GM12878 (cell line): ENCODE measurements at regions not wholly inside any gene's neighbourhood (a gene's known extent, or its start where the extent isn't known, plus 50 kb on each side); places are given as distances from the start of the nearest gene placed in this dataset.

Source experiments
- ATAC-seq: fragments of 200-7000 bp; cut with Tn5 transposase; 3 replicates; pipeline ENCODE4 v1.9.1; 2020; ENCODE audit warnings: mild to moderate bottlenecking, moderate library complexity
- BruUV-seq: library from RNA; stranded (reverse); fragments of 400-500 nt; replicated peaks from 2 replicates; lab custom pipeline; 2021; lab: Mats Ljungman, UMichigan
- CTCF ChIA-PET: fragments of 300-600 bp; sonication (Branson Sonifier 250); formaldehyde crosslinking; extraction: SDS; loops from one replicate; lab custom pipeline; 2021; ENCODE audit warnings: inconsistent platforms; lab: Yijun Ruan, JAX
- POLR2A ChIA-PET: fragments of 350-600 bp; formaldehyde crosslinking; extraction: SDS; loops from one replicate; lab custom pipeline; 2021; ENCODE audit warnings: inconsistent platforms; lab: Charles Lee
- RAD21 ChIA-PET: fragments of 300-600 bp; sonication (Branson Sonifier 250); formaldehyde crosslinking; loops from one replicate; lab custom pipeline; 2023; ENCODE audit warnings: antibody characterized with exemption; ENCODE audit not compliant: unreplicated experiment; lab: Charles Lee
- SMC1A ChIA-PET: fragments of 300-600 bp; sonication (Branson Sonifier 250); formaldehyde crosslinking; loops from one replicate; lab custom pipeline; 2023; ENCODE audit not compliant: unreplicated experiment, uncharacterized antibody; lab: Charles Lee
- DNase-seq: peaks from one replicate; pipeline ENCODE4 v3.0.0-alpha.2; 2011; ENCODE audit warnings: low read depth, low spot score
- FAIRE-seq: peaks from 3 replicates; lab custom pipeline; 2011; peaks lifted over from hg19 to GRCh38; lab: Jason Lieb, UNC
- H2AFZ ChIP-seq: 2 replicates; pipeline ENCODE4 v1.6.0; 2011; ENCODE audit warnings: low read depth, low read length, control low read depth; ENCODE audit not compliant: control insufficient read depth
- H3K27ac ChIP-seq: 2 replicates; pipeline ENCODE4 v1.5.1; 2011; ENCODE audit warnings: control low read depth; ENCODE audit not compliant: control insufficient read depth, insufficient read depth
- H3K27me3 ChIP-seq, 2 experiments: replicated peaks in 1 of 2; 2 replicates each; pipeline versions ENCODE4 v1.6.0 to v1.6.1; 2011; ENCODE audit warnings: low read length in 1 of 2; ENCODE audit not compliant: control insufficient read depth in 2 of 2, insufficient read depth in 2 of 2
- H3K36me3 ChIP-seq, 2 experiments: 2 replicates each; pipeline ENCODE4 v1.5.1; 2011; ENCODE audit warnings: low read length in 1 of 2; ENCODE audit not compliant: control insufficient read depth in 2 of 2, insufficient read depth in 2 of 2
- H3K4me1 ChIP-seq: 2 replicates; pipeline ENCODE4 v1.6.1; 2011; ENCODE audit warnings: mild to moderate bottlenecking, low read length, moderate library complexity, mixed read lengths; ENCODE audit not compliant: control insufficient read depth, insufficient read depth
- H3K4me2 ChIP-seq: 2 replicates; pipeline ENCODE4 v1.6.0; 2011; ENCODE audit warnings: control low read depth; ENCODE audit not compliant: control insufficient read depth, insufficient read depth
- H3K4me3 ChIP-seq: fragments of 200-600 bp; sonication (generic); 2 replicates; pipeline ENCODE4 v1.5.1; 2016
- H3K79me2 ChIP-seq: 2 replicates; pipeline ENCODE4 v1.6.0; 2011; ENCODE audit warnings: low read length; ENCODE audit not compliant: control insufficient read depth, insufficient read depth
- H3K9ac ChIP-seq: 2 replicates; pipeline ENCODE4 v1.8.0; 2011; ENCODE audit warnings: low read length, control low read depth, mixed read lengths; ENCODE audit not compliant: control insufficient read depth, insufficient read depth
- H3K9me3 ChIP-seq: replicated peaks from 3 replicates; pipeline ENCODE4 v1.5.1; 2011; ENCODE audit warnings: mild to moderate bottlenecking, low read length; ENCODE audit not compliant: control insufficient read depth, insufficient read depth
- H4K20me1 ChIP-seq: 2 replicates; pipeline ENCODE4 v1.6.0; 2011; ENCODE audit not compliant: control insufficient read depth, insufficient read depth
- BMI1 ChIP-seq: fragments of 450-650 bp; IDR thresholded peaks from 2 replicates; pipeline ENCODE4 v1.6.1; 2016; ENCODE audit warnings: mild to moderate bottlenecking, moderate library complexity, borderline replicate concordance
- FOS ChIP-seq: IDR thresholded peaks from 3 replicates; pipeline ENCODE4 v1.6.1; 2011; ENCODE audit warnings: borderline replicate concordance; ENCODE audit not compliant: insufficient read length; ENCODE audit errors: extremely low read depth
- NKRF ChIP-seq: fragments of 450-650 bp; conservative IDR thresholded peaks from 2 replicates; pipeline ENCODE4 v1.6.1; 2017; ENCODE audit warnings: mild to moderate bottlenecking, moderate library complexity
- PAX5 ChIP-seq: IDR thresholded peaks from 2 replicates; pipeline ENCODE4 v1.6.1; 2011; ENCODE audit warnings: low read depth, low read length, borderline replicate concordance
- RAD51 ChIP-seq: fragments of 450-650 bp; IDR thresholded peaks from 2 replicates; pipeline ENCODE4 v1.6.1; 2016; ENCODE audit warnings: moderate library complexity, mild to moderate bottlenecking, inconsistent platforms
- RELA ChIP-seq: fragments of 450-650 bp; IDR thresholded peaks from 2 replicates; pipeline ENCODE4 v1.8.0; 2014; ENCODE audit warnings: borderline replicate concordance; ENCODE audit not compliant: partially characterized antibody
- SP1 ChIP-seq: IDR thresholded peaks from one replicate; pipeline ENCODE4 v1.6.1; 2011; ENCODE audit warnings: low read depth, low read length
- STAT3 ChIP-seq: IDR thresholded peaks from 2 replicates; pipeline ENCODE4 v1.6.1; 2011; ENCODE audit warnings: low read depth, low read length, improper control_type of control experiment
- SUZ12 ChIP-seq: fragments of 200-600 bp; sonication (generic); IDR thresholded peaks from one replicate; pipeline ENCODE4 v1.6.1; 2018; ENCODE audit warnings: antibody characterized with exemption, mild to moderate bottlenecking; ENCODE audit not compliant: unreplicated experiment
- TARDBP ChIP-seq: IDR thresholded peaks from 2 replicates; pipeline ENCODE4 v1.6.1; 2016; ENCODE audit warnings: borderline replicate concordance
- TBL1XR1 ChIP-seq: IDR thresholded peaks from 2 replicates; pipeline ENCODE4 v1.6.1; 2012; ENCODE audit warnings: low read depth, low read length, improper control_type of control experiment
- ZNF622 ChIP-seq: fragments of 450-650 bp; IDR thresholded peaks from 2 replicates; pipeline ENCODE4 v1.6.1; 2017; ENCODE audit warnings: mild to moderate bottlenecking, inconsistent platforms
- WGBS: methylation state at CpG from one replicate; pipeline ENCODE4 v1.1.6; 2016; ENCODE audit warnings: low lambda C conversion rate; ENCODE audit not compliant: insufficient replicate concordance, insufficient coverage; ENCODE audit errors: missing lambda C conversion rate; 5-methylcytosine and 5-hydroxymethylcytosine counted together
- in situ Hi-C: fragments of 300-500 bp; cut with MboI; formaldehyde crosslinking; loops from 9 replicates; pipeline ENCODE4 v1.14.3; 2018; ENCODE audit warnings: mixed read lengths
- intact Hi-C: fragments of 100-400 bp; cut with micrococcal nuclease; formaldehyde crosslinking; loops from one replicate; pipeline ENCODE4 v1.14.2; 2022; ENCODE audit not compliant: unreplicated experiment
- TF ChIP-seq, protein P1 (sequence below): IDR thresholded peaks from 2 replicates; pipeline ENCODE4 v1.6.1; 2011; ENCODE audit warnings: low read depth, mild to moderate bottlenecking, low read length, moderate library complexity, borderline replicate concordance; ENCODE audit errors: extremely low read depth
- TF ChIP-seq, protein P2 (sequence below): fragments of 450-650 bp; formaldehyde crosslinking; IDR thresholded peaks from 2 replicates; pipeline ENCODE4 v1.5.0; 2022; ENCODE audit warnings: mild to moderate bottlenecking, missing genetic modification characterization

- no peak for DNase-seq
- TF ChIP-seq SUZ12 (no peak), SP1 (no peak), RAD51 (no peak)
- TF ChIP-seq, all 136 proteins: peak for 0
- intact Hi-C loops (no loop called here), in situ Hi-C loops (no loop called here)
- Histone ChIP-seq H2AFZ (no peak overlapping the region), H3K27me3 (no peaks in the 10 kb centered on the region; a peak in 1 of 4 replicates), H3K4me1 (no peaks in the 10 kb centered on the region), H3K27ac (no peak overlapping the region), H3K9me3 (no peaks in the 10 kb centered on the region), H3K79me2 (no peaks in the 10 kb centered on the region), H3K4me3 (no peak overlapping the region), H4K20me1 (no peaks in the 10 kb centered on the region), H3K4me2 (no peak overlapping the region), H3K9ac (no peak overlapping the region), H3K36me3 (no peaks in the 10 kb centered on the region)
- ATAC-seq (no peak), FAIRE-seq (no peak)
- ChIA-PET RAD21 (no interaction called here), SMC1A (no interaction called here), POLR2A (no interaction called here), CTCF (no interaction called here)
- BruUV-seq: no TSS peak
- 26% methylated on average over 9 of the region's 9 CpGs for WGBS
These were observed 152.3 kb upstream of the SHH start for GRCh38 chr7:155964543-155964942.

DNA sequence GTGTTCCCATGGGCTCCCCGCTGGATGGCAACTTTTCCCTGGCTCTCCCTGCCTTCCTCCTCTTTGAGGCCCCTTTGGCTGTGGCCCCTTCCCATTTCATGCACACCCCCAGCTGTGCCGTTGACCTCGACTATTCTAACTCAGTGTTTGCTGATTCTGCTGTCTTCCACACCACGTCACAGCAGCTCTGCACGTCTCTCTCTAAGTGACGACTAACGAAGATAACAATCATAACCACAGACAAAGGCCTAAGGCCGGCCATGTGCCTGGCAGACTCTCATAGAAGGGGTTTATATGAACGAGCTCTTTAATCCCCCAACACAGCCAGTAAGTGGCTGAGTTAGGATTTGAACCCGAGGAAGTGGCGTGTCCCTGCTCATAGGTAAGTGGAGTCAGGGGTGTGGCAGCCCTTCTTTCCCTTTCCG, 151.5 kb upstream of the SHH start:
- Histone ChIP-seq H4K20me1 (no peaks in the 10 kb centered on the region), H3K9me3 (no peaks in the 10 kb centered on the region), H3K4me2 (no peak overlapping the region), H3K36me3 (no peaks in the 10 kb centered on the region), H3K27me3 (no peaks in the 10 kb centered on the region; a peak in 1 of 4 replicates), H3K9ac (no peak overlapping the region), H3K27ac (no peak overlapping the region), H3K4me1 (no peaks in the 10 kb centered on the region), H3K4me3 (no peak overlapping the region), H2AFZ (no peak overlapping the region), H3K79me2 (no peaks in the 10 kb centered on the region)
- CTCF ChIA-PET: no interaction called here
- no TSS peak for BruUV-seq
- SMC1A ChIA-PET: no interaction called here
- DNase-seq (no peak), FAIRE-seq (no peak), ATAC-seq (no peak)
- WGBS: 41% methylated on average over 12 of the region's 12 CpGs
- POLR2A ChIA-PET: no interaction called here
- RAD21 ChIA-PET: no interaction called here
- in situ Hi-C loops (no loop called here), intact Hi-C loops (no loop called here)
- TF ChIP-seq NKRF (no peak), RELA (no peak), STAT3 (no peak), TARDBP (no peak), PAX5 (no peak), ZNF622 (no peak), TBL1XR1 (no peak), BMI1 (no peak), FOS (no peak)
- TF ChIP-seq, protein P1, sequence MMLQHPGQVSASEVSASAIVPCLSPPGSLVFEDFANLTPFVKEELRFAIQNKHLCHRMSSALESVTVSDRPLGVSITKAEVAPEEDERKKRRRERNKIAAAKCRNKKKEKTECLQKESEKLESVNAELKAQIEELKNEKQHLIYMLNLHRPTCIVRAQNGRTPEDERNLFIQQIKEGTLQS: no peak
- TF ChIP-seq, protein P2, sequence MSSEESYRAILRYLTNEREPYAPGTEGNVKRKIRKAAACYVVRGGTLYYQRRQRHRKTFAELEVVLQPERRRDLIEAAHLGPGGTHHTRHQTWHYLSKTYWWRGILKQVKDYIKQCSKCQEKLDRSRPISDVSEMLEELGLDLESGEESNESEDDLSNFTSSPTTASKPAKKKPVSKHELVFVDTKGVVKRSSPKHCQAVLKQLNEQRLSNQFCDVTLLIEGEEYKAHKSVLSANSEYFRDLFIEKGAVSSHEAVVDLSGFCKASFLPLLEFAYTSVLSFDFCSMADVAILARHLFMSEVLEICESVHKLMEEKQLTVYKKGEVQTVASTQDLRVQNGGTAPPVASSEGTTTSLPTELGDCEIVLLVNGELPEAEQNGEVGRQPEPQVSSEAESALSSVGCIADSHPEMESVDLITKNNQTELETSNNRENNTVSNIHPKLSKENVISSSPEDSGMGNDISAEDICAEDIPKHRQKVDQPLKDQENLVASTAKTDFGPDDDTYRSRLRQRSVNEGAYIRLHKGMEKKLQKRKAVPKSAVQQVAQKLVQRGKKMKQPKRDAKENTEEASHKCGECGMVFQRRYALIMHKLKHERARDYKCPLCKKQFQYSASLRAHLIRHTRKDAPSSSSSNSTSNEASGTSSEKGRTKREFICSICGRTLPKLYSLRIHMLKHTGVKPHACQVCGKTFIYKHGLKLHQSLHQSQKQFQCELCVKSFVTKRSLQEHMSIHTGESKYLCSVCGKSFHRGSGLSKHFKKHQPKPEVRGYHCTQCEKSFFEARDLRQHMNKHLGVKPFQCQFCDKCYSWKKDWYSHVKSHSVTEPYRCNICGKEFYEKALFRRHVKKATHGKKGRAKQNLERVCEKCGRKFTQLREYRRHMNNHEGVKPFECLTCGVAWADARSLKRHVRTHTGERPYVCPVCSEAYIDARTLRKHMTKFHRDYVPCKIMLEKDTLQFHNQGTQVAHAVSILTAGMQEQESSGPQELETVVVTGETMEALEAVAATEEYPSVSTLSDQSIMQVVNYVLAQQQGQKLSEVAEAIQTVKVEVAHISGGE (CRISPR knock-in tag): no peak
